Vagina (tissue), 2 donors: ENCODE measurements at regions not wholly inside any gene's neighbourhood (a gene's known extent, or its start where the extent isn't known, plus 50 kb on each side); places are given as distances from the start of the nearest gene placed in this dataset.

Experiments
- DNase-seq, 2 donors: peaks; one replicate each; pipeline ENCODE4 v3.0.0-alpha.2; 2017; ENCODE audit errors: extremely low spot score in 2 of 2
- H3K27ac ChIP-seq: fragments of 200-600 bp; sonication (generic); one replicate; pipeline ENCODE4 v1.5.1; 2019
- H3K27me3 ChIP-seq: fragments of 200-600 bp; sonication (generic); one replicate; pipeline ENCODE4 v1.5.1; 2019
- H3K36me3 ChIP-seq, 2 donors: fragments of 200-600 bp; sonication (generic); one replicate each; pipeline ENCODE4 v1.5.1; 2017 to 2019
- H3K4me1 ChIP-seq: fragments of 200-600 bp; sonication (generic); one replicate; pipeline ENCODE4 v1.5.1; 2019
- H3K4me3 ChIP-seq, 2 donors: fragments of 200-600 bp; sonication (generic); 1 replicate in 1 of 2; 2 replicates in 1 of 2; pipeline ENCODE4 v1.5.1; 2016 to 2019
- H3K9me3 ChIP-seq: fragments of 200-600 bp; sonication (generic); one replicate; pipeline ENCODE4 v1.5.1; 2019
- CTCF ChIP-seq, 3 experiments: fragments of 450-650 bp in 2 of 3; fragments of 200-600 bp in 1 of 3; sonication (generic) in 1 of 3; IDR thresholded peaks; one replicate each; pipeline ENCODE4 v1.5.1; 2017 to 2019; ENCODE audit warnings: antibody characterized with exemption in 3 of 3, mild to moderate bottlenecking in 2 of 3, moderate library complexity in 2 of 3
- POLR2A ChIP-seq, 2 donors: fragments of 450-650 bp; IDR thresholded peaks; one replicate each; pipeline ENCODE4 v1.6.1; 2017; ENCODE audit warnings: antibody characterized with exemption in 2 of 2, mild to moderate bottlenecking in 2 of 2, moderate library complexity in 2 of 2
- POLR2AphosphoS5 ChIP-seq, 2 donors: sonication (generic); formaldehyde crosslinking; IDR thresholded peaks; one replicate each; pipeline ENCODE4 v1.9.0; 2017; ENCODE audit warnings: antibody characterized with exemption in 2 of 2, mild to moderate bottlenecking in 2 of 2, low read depth in 1 of 2; ENCODE audit not compliant: insufficient read depth in 1 of 2
- intact Hi-C: fragments of 100-400 bp; cut with DNase I; formaldehyde crosslinking; loops from one replicate; pipeline ENCODE4 v1.15.1; 2023

GRCh38 chr6:40792183-40792582 lies 205.0 kb upstream of the LRFN2 start:
- no peaks in the 10 kb centered on the region for H3K36me3 ChIP-seq
- intact Hi-C loops = no loop called here
- no peaks in the 10 kb centered on the region for H3K9me3 ChIP-seq
- DNase-seq = no peak
- H3K4me3 ChIP-seq = no peak overlapping the region
- TF ChIP-seq CTCF (IDR thresholded peaks at IDR 0.05) (no peak), POLR2AphosphoS5 (IDR thresholded peaks at IDR 0.05; ENCODE audit: insufficient read depth in 1 of 2, low read depth in 1 of 2) (no peak), POLR2A (IDR thresholded peaks at IDR 0.05) (no peak)
- no peaks in the 10 kb centered on the region for H3K27me3 ChIP-seq
- H3K4me1 ChIP-seq = peaks cover 7% of the 10 kb centered on the region
- H3K27ac ChIP-seq = no peak overlapping the region

- no peaks in the 10 kb centered on the region for H3K9me3 ChIP-seq
- no peak overlapping the region for H3K27ac ChIP-seq
- peaks cover 7% of the 10 kb centered on the region for H3K4me1 ChIP-seq
- intact Hi-C loops = no loop called here
- no peak for TF ChIP-seq CTCF (IDR thresholded peaks at IDR 0.05)
- no peak for TF ChIP-seq POLR2A (IDR thresholded peaks at IDR 0.05)
- TF ChIP-seq POLR2AphosphoS5 (IDR thresholded peaks at IDR 0.05; ENCODE audit: insufficient read depth in 1 of 2, low read depth in 1 of 2) = no peak
- H3K36me3 ChIP-seq = no peaks in the 10 kb centered on the region
- no peaks in the 10 kb centered on the region for H3K27me3 ChIP-seq
- no peak for DNase-seq
- no peak overlapping the region for H3K4me3 ChIP-seq
Measured at GRCh38 chr6:40791004-40791403, 203.8 kb upstream of the LRFN2 start.

GRCh38 chr6:40788661-40789655 lies 201.8 kb upstream of the LRFN2 start:
- Histone ChIP-seq H3K27me3 (no peaks in the 10 kb centered on the region), H3K4me1 (peaks cover 7% of the 10 kb centered on the region), H3K9me3 (no peaks in the 10 kb centered on the region), H3K4me3 (no peak overlapping the region), H3K27ac (no peak overlapping the region), H3K36me3 (no peaks in the 10 kb centered on the region)
- no peak for DNase-seq
- TF ChIP-seq CTCF (IDR thresholded peaks at IDR 0.05) (no peak), POLR2A (IDR thresholded peaks at IDR 0.05) (no peak), POLR2AphosphoS5 (IDR thresholded peaks at IDR 0.05; ENCODE audit: insufficient read depth in 1 of 2, low read depth in 1 of 2) (no peak)
- intact Hi-C loops = no loop called here

GRCh38 chr6:40782355-40782754 lies 195.2 kb upstream of the LRFN2 start:
- Histone ChIP-seq H3K36me3 (no peaks in the 10 kb centered on the region), H3K9me3 (no peaks in the 10 kb centered on the region), H3K27me3 (no peaks in the 10 kb centered on the region), H3K27ac (no peak overlapping the region), H3K4me3 (no peak overlapping the region), H3K4me1 (no peaks in the 10 kb centered on the region)
- intact Hi-C loops = no loop called here
- TF ChIP-seq CTCF (IDR thresholded peaks at IDR 0.05) (no peak), POLR2AphosphoS5 (IDR thresholded peaks at IDR 0.05; ENCODE audit: insufficient read depth in 1 of 2, low read depth in 1 of 2) (no peak)
- no peak for DNase-seq

GRCh38 chr6:40780637-40781036 lies 193.5 kb upstream of the LRFN2 start:
- Histone ChIP-seq H3K9me3 (no peaks in the 10 kb centered on the region), H3K27ac (no peak overlapping the region), H3K4me1 (no peaks in the 10 kb centered on the region), H3K36me3 (no peaks in the 10 kb centered on the region), H3K4me3 (no peak overlapping the region), H3K27me3 (no peaks in the 10 kb centered on the region)
- TF ChIP-seq POLR2A (IDR thresholded peaks at IDR 0.05) (no peak), POLR2AphosphoS5 (IDR thresholded peaks at IDR 0.05; ENCODE audit: insufficient read depth in 1 of 2, low read depth in 1 of 2) (no peak), CTCF (IDR thresholded peaks at IDR 0.05) (no peak)
- DNase-seq = no peak
- intact Hi-C loops = no loop called here
